A549 (cell line): ENCODE measurements at regions not wholly inside any gene's neighbourhood (a gene's known extent, or its start where the extent isn't known, plus 50 kb on each side); places are given as distances from the start of the nearest gene placed in this dataset.

Source experiments
- ATAC-seq, 2 experiments: fragments of 200-7000 bp in 1 of 2; fragments of >200 bp in 1 of 2; cut with Nextera tagmentation in 1 of 2; cut with Tn5 transposase in 1 of 2; 3 replicates each; pipeline versions ENCODE4 v1.8.0 to v1.9.1; 2018 to 2020; ENCODE audit warnings: mild to moderate bottlenecking in 1 of 2, moderate library complexity in 1 of 2
- CTCF ChIA-PET: fragments of 300-600 bp; sonication (Branson Sonifier 250); formaldehyde crosslinking; extraction: SDS; loops from one replicate; lab custom pipeline; 2021; ENCODE audit warnings: antibody characterized with exemption, inconsistent platforms; lab: Yijun Ruan, JAX
- POLR2A ChIA-PET: fragments of 350-600 bp; formaldehyde crosslinking; extraction: SDS; loops from one replicate; lab custom pipeline; 2021; ENCODE audit warnings: antibody characterized with exemption, inconsistent platforms; lab: Yijun Ruan, JAX
- DNase-seq, 2 experiments: peaks; one replicate each; pipeline versions ENCODE4 v3.0.0 to v3.0.0-alpha.2; 2011 to 2016; ENCODE audit warnings: low read depth in 1 of 2, low spot score in 1 of 2
- FAIRE-seq: peaks from 2 replicates; lab custom pipeline; 2011; peaks lifted over from hg19 to GRCh38; lab: Jason Lieb, UNC
- H3K27ac ChIP-seq, 2 experiments: fragments of >200 bp; sonication (Bioruptor Twin); formaldehyde crosslinking; 3 replicates each; pipeline ENCODE4 v1.5.1; 2016 to 2017
- H3K4me1 ChIP-seq: fragments of >200 bp; sonication (Bioruptor Twin); formaldehyde crosslinking; 3 replicates; pipeline ENCODE4 v1.6.1; 2016
- H3K4me2 ChIP-seq: fragments of >200 bp; sonication (Bioruptor Twin); formaldehyde crosslinking; 3 replicates; pipeline ENCODE4 v1.6.1; 2016
- H3K4me3 ChIP-seq: fragments of >200 bp; sonication (Bioruptor Twin); formaldehyde crosslinking; 3 replicates; pipeline ENCODE4 v1.5.1; 2016
- H3K9me3 ChIP-seq: fragments of >200 bp; sonication (Bioruptor Twin); formaldehyde crosslinking; 3 replicates; pipeline ENCODE4 v1.6.1; 2016
- CEBPB ChIP-seq, 2 experiments: fragments of >200 bp in 1 of 2; sonication (Bioruptor Twin) in 1 of 2; formaldehyde crosslinking in 1 of 2; IDR thresholded peaks; 2 replicates each; pipeline ENCODE4 v1.6.1; 2012 to 2016
- FOSB ChIP-seq: fragments of 250-450 bp; sonication (Bioruptor Pico); IDR thresholded peaks from 2 replicates; pipeline ENCODE4 v1.5.0; 2020; ENCODE audit warnings: mild to moderate bottlenecking, moderate library complexity
- HDAC2 ChIP-seq: fragments of 200-600 bp; sonication (generic); IDR thresholded peaks from 2 replicates; pipeline ENCODE4 v1.6.1; 2016
- HEYL ChIP-seq: fragments of 250-450 bp; sonication (Bioruptor Pico); IDR thresholded peaks from 2 replicates; pipeline ENCODE4 v1.8.0; 2021; ENCODE audit warnings: mild to moderate bottlenecking, moderate library complexity
- HOXA7 ChIP-seq: fragments of 250-450 bp; sonication (Bioruptor Pico); IDR thresholded peaks from 2 replicates; pipeline ENCODE4 v1.5.0; 2020; ENCODE audit warnings: mild to moderate bottlenecking, moderate library complexity
- JUN ChIP-seq, 2 experiments: fragments of >200 bp; sonication (Bioruptor Twin); formaldehyde crosslinking; IDR thresholded peaks; 2 replicates in 1 of 2; 3 replicates in 1 of 2; pipeline ENCODE4 v1.6.1; 2016 to 2017
- JUNB ChIP-seq: fragments of >200 bp; sonication (Bioruptor Twin); formaldehyde crosslinking; IDR thresholded peaks from 2 replicates; pipeline ENCODE4 v1.6.1; 2016
- KDM1A ChIP-seq: fragments of 200-600 bp; sonication (generic); IDR thresholded peaks from 2 replicates; pipeline ENCODE4 v1.6.1; 2016; ENCODE audit warnings: low read depth, mild to moderate bottlenecking
- MAFK ChIP-seq: fragments of 450-650 bp; IDR thresholded peaks from 2 replicates; pipeline ENCODE4 v1.6.1; 2014; ENCODE audit not compliant: partially characterized antibody
- MYC ChIP-seq: IDR thresholded peaks from 2 replicates; pipeline ENCODE4 v1.6.1; 2012; ENCODE audit warnings: mild to moderate bottlenecking, inconsistent platforms, low read length, improper control_type of control experiment, borderline replicate concordance
- NFE2L2 ChIP-seq: fragments of 150-350 bp; conservative IDR thresholded peaks from 2 replicates; pipeline ENCODE4 v1.6.1; 2014; ENCODE audit warnings: low read length
- NPAS2 ChIP-seq: fragments of 250-450 bp; sonication (Bioruptor Pico); IDR thresholded peaks from 2 replicates; pipeline ENCODE4 v1.8.0; 2022; ENCODE audit warnings: mild to moderate bottlenecking, moderate library complexity, borderline replicate concordance
- NR3C1 ChIP-seq: fragments of >200 bp; sonication (Bioruptor Twin); formaldehyde crosslinking; IDR thresholded peaks from 3 replicates; pipeline ENCODE4 v1.6.1; 2017
- PBX3 ChIP-seq: IDR thresholded peaks from 2 replicates; pipeline ENCODE4 v1.6.1; 2012
- POLR2A ChIP-seq: IDR thresholded peaks from 2 replicates; pipeline ENCODE4 v1.6.1; 2012; ENCODE audit warnings: mild to moderate bottlenecking, low read length
- RAD21 ChIP-seq, 2 experiments: fragments of >200 bp in 1 of 2; sonication (Bioruptor Twin) in 1 of 2; formaldehyde crosslinking in 1 of 2; IDR thresholded peaks in 1 of 2; conservative IDR thresholded peaks in 1 of 2; 2 replicates in 1 of 2; 3 replicates in 1 of 2; pipeline ENCODE4 v1.6.1; 2012 to 2018; ENCODE audit warnings: inconsistent platforms in 1 of 2
- RARB ChIP-seq: fragments of 250-450 bp; sonication (Bioruptor Pico); IDR thresholded peaks from 2 replicates; pipeline ENCODE4 v1.8.0; 2021; ENCODE audit warnings: mild to moderate bottlenecking, moderate library complexity
- RFX5 ChIP-seq: fragments of 450-650 bp; IDR thresholded peaks from 2 replicates; pipeline ENCODE4 v1.7.1; 2014; ENCODE audit warnings: antibody characterized with exemption, mild to moderate bottlenecking, moderate library complexity
- ZC3H11A ChIP-seq: fragments of 450-650 bp; IDR thresholded peaks from 2 replicates; pipeline ENCODE4 v1.6.1; 2014; ENCODE audit warnings: antibody characterized with exemption, mild to moderate bottlenecking
- ZSCAN20 ChIP-seq: fragments of 250-450 bp; sonication (Bioruptor Pico); IDR thresholded peaks from 2 replicates; pipeline ENCODE4 v1.8.0; 2022; ENCODE audit warnings: mild to moderate bottlenecking, moderate library complexity
- WGBS: methylation state at CpG from one replicate; pipeline ENCODE4 v1.1.6; 2017; ENCODE audit errors: missing lambda C conversion rate; 5-methylcytosine and 5-hydroxymethylcytosine counted together
- TF ChIP-seq, protein P1 (sequence below): fragments of 250-450 bp; sonication (Bioruptor Pico); IDR thresholded peaks from 2 replicates; pipeline ENCODE4 v1.5.0; 2020; ENCODE audit warnings: low read depth, mild to moderate bottlenecking, moderate library complexity
- TF ChIP-seq, protein P2 (sequence below): fragments of 200-600 bp; sonication (generic); IDR thresholded peaks from 2 replicates; pipeline ENCODE4 v1.6.1; 2016; ENCODE audit warnings: antibody characterized with exemption, mild to moderate bottlenecking, moderate library complexity
- TF ChIP-seq, protein P3 (sequence below): fragments of 150-350 bp; IDR thresholded peaks from 2 replicates; pipeline ENCODE4 v1.6.1; 2014; ENCODE audit warnings: low read depth, mild to moderate bottlenecking, low read length

GRCh38 chr1:86233403-86233802 lies 76.8 kb upstream of the COL24A1 start:
- DNase-seq: no peak
- H3K4me1 ChIP-seq: no peaks in the 10 kb centered on the region
- no peak overlapping the region for H3K27ac ChIP-seq
- WGBS: 0% methylated on average over 1 of the region's 1 CpG
- no peaks in the 10 kb centered on the region for H3K9me3 ChIP-seq
- CTCF ChIA-PET: no interaction called here
- POLR2A ChIA-PET: no interaction called here
- H3K4me2 ChIP-seq: no peak overlapping the region
- ATAC-seq: no peak
- TF ChIP-seq, protein P1, sequence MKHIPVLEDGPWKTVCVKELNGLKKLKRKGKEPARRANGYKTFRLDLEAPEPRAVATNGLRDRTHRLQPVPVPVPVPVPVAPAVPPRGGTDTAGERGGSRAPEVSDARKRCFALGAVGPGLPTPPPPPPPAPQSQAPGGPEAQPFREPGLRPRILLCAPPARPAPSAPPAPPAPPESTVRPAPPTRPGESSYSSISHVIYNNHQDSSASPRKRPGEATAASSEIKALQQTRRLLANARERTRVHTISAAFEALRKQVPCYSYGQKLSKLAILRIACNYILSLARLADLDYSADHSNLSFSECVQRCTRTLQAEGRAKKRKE (CRISPR knock-in tag): no peak
- TF ChIP-seq FOSB (no peak), MAFK (no peak)
- no peak for FAIRE-seq
- no peak overlapping the region for H3K4me3 ChIP-seq

- no peak for TF ChIP-seq RARB (CRISPR knock-in tag)
- TF ChIP-seq MYC: no peak
- TF ChIP-seq RFX5: no peak
- TF ChIP-seq, protein P1 (CRISPR knock-in tag): no peak
- TF ChIP-seq KDM1A: no peak
- no peak for TF ChIP-seq JUNB
- no peak for DNase-seq
- Histone ChIP-seq H3K9me3 (no peaks in the 10 kb centered on the region), H3K4me3 (no peak overlapping the region), H3K4me2 (no peak overlapping the region), H3K27ac (no peak overlapping the region), H3K4me1 (no peaks in the 10 kb centered on the region)
- no peak for ATAC-seq
- 3% methylated on average over 1 of the region's 1 CpG for WGBS
- POLR2A ChIA-PET: no interaction called here
- FAIRE-seq: no peak
- CTCF ChIA-PET: no interaction called here
These were observed 74.5 kb upstream of the COL24A1 start for GRCh38 chr1:86231076-86231475.

GRCh38 chr1:86229405-86229975 lies 72.9 kb upstream of the COL24A1 start:
- ChIA-PET CTCF (interaction anchor here (0.9 kb wide), 1 partner anchor 54 kb away, joined by 3 read pairs; no protein-coding TSS in a partner anchor), POLR2A (no interaction called here)
- ATAC-seq: no peak
- no peaks in the 10 kb centered on the region for H3K4me1 ChIP-seq
- H3K4me3 ChIP-seq: no peak overlapping the region
- WGBS: 7% methylated on average over 2 of the region's 2 CpGs
- H3K4me2 ChIP-seq: no peak overlapping the region
- H3K27ac ChIP-seq: no peak overlapping the region
- no peak for DNase-seq
- H3K9me3 ChIP-seq: no peaks in the 10 kb centered on the region
- FAIRE-seq: no peak
- TF ChIP-seq POLR2A (no peak), ZC3H11A (peak; percentile 43), JUN (IDR thresholded peaks at IDR 0.05) (no peak)
- TF ChIP-seq, protein P2, sequence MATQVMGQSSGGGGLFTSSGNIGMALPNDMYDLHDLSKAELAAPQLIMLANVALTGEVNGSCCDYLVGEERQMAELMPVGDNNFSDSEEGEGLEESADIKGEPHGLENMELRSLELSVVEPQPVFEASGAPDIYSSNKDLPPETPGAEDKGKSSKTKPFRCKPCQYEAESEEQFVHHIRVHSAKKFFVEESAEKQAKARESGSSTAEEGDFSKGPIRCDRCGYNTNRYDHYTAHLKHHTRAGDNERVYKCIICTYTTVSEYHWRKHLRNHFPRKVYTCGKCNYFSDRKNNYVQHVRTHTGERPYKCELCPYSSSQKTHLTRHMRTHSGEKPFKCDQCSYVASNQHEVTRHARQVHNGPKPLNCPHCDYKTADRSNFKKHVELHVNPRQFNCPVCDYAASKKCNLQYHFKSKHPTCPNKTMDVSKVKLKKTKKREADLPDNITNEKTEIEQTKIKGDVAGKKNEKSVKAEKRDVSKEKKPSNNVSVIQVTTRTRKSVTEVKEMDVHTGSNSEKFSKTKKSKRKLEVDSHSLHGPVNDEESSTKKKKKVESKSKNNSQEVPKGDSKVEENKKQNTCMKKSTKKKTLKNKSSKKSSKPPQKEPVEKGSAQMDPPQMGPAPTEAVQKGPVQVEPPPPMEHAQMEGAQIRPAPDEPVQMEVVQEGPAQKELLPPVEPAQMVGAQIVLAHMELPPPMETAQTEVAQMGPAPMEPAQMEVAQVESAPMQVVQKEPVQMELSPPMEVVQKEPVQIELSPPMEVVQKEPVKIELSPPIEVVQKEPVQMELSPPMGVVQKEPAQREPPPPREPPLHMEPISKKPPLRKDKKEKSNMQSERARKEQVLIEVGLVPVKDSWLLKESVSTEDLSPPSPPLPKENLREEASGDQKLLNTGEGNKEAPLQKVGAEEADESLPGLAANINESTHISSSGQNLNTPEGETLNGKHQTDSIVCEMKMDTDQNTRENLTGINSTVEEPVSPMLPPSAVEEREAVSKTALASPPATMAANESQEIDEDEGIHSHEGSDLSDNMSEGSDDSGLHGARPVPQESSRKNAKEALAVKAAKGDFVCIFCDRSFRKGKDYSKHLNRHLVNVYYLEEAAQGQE: no peak
- TF ChIP-seq, all 56 proteins: peak for 1

GRCh38 chr1:86228546-86228945 lies 72.0 kb upstream of the COL24A1 start:
- H3K4me1 ChIP-seq: no peaks in the 10 kb centered on the region
- ChIA-PET POLR2A (no interaction called here), CTCF (interaction anchor here (0.9 kb wide), 1 partner anchor 55 kb away, joined by 3 read pairs; no protein-coding TSS in a partner anchor)
- no peak overlapping the region for H3K4me3 ChIP-seq
- H3K4me2 ChIP-seq: no peak overlapping the region
- no peak for FAIRE-seq
- no peak for DNase-seq
- WGBS: 0% methylated on average over 1 of the region's 1 CpG
- no peaks in the 10 kb centered on the region for H3K9me3 ChIP-seq
- no peak overlapping the region for H3K27ac ChIP-seq
- ATAC-seq: no peak
- TF ChIP-seq CEBPB (IDR thresholded peaks at IDR 0.05): no peak
- TF ChIP-seq PBX3: no peak
- TF ChIP-seq HEYL (CRISPR knock-in tag): no peak
- no peak for TF ChIP-seq NFE2L2
- no peak for TF ChIP-seq HOXA7
- no peak for TF ChIP-seq KDM1A
- no peak for TF ChIP-seq NR3C1
- TF ChIP-seq, protein P3, sequence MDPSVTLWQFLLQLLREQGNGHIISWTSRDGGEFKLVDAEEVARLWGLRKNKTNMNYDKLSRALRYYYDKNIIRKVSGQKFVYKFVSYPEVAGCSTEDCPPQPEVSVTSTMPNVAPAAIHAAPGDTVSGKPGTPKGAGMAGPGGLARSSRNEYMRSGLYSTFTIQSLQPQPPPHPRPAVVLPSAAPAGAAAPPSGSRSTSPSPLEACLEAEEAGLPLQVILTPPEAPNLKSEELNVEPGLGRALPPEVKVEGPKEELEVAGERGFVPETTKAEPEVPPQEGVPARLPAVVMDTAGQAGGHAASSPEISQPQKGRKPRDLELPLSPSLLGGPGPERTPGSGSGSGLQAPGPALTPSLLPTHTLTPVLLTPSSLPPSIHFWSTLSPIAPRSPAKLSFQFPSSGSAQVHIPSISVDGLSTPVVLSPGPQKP: no peak
- TF ChIP-seq, protein P1 (CRISPR knock-in tag): no peak
- no peak for TF ChIP-seq RFX5
- TF ChIP-seq RAD21 (conservative IDR thresholded peaks at IDR 0.05 in 1 of 2, IDR thresholded peaks at IDR 0.05 in 1 of 2): no peak
- TF ChIP-seq ZC3H11A: no peak
- TF ChIP-seq NPAS2 (CRISPR knock-in tag): no peak
- TF ChIP-seq HDAC2: no peak
- no peak for TF ChIP-seq ZSCAN20 (CRISPR knock-in tag)
